ENCODE measurements at regions not wholly inside any gene's neighbourhood (a gene's known extent, or its start where the extent isn't known, plus 50 kb on each side); places are given as distances from the start of the nearest gene placed in this dataset.

DNA sequence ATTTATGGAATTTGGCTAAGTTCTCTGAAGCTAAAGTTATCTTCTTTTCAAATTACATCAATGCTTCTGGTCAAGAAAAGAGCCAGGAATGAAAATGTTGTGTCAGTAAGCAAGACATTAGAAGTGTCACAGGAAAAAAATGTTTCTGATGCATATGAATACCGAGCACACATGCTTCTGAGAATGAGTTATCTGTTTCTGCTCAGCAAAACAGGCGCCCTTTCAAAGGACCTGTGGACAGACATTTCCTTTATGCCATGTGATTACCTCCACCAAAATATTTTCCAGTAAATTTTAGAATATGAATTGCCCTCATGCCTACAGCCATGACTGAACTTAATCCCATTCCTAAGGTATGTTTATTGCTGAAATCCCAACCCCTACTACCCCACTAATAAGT, 55.4 kb upstream of the RNF180 start:
- DNase-seq = no peak

DNA sequence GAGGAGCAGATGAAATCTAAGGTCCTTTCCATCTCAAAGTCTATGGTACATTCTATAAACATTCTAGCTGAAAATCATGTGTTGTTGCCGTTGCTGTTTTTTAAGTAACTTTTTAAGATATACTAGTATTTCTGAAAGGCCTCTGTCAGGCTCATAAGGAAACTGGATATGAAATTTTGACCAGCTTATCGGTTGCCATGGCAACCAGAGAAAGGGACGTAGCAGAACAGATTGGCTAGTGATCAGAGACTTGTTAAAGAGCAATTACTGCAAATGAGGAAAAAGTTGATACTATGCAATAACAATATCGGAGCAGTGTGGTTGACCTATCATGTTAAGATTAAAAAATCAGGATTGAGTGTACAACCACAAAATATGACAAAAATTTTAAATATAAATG, 57.0 kb upstream of the RNF180 start:
- DNase-seq = no peak

DNA sequence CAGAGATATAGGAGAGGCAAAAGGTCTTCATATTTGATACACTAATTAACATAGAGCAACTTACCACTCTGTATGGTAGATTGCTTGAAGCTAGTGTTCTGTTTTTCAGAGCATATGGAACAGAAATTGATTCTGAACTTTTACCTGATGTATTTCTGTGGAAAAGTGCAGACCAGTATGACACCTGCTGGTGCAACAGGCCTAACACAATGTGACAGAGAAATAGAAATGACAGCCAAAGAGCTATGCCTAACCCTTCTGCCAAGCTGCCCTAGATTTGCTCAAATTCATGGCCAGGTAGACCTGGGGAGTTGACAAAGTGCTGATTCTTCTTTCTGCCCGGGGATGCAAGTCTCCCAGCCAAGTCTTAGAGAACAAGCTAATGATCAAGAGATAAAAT, 65.4 kb upstream of the RNF180 start:
- DNase-seq = peak; percentile 9

DNA sequence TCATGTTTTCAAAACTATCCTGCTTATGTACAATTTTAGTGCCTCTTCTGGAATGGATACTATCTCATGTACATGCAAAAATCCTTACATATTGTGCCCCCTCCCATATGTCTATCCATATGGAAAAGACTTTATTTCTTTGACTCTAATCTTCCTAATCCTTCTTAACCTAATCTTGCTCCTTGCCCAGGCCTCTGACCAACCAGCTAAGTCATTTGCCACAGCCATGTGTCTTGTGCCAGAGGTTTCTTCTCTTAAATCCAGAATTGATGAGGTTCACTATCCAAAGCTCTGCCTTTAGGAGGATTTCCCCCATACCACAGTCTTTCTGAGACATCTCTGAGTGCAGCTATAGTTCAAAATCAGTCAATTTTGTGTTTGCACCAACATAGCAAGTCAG, 68.9 kb upstream of the RNF180 start:
- DNase-seq = peak; percentile 94

DNA sequence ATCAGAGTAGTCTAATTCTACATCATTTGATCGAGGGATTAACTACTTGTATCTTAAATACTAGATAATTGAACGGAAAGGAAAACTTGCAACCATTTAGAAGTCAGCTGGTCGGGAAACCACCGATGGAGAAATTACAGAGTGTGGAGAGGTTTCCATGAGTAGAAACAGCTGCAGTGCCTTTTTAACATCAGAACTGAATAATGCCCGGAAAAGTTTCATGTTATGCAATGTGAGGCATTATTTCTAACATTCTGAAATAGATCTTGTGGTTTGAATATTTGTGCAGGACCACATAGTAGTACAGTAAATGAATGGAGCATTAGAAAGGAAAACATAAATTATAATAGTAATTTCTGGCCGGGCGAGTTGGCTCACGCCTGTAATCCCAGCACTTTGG, 88.1 kb upstream of the RNF180 start:
- DNase-seq = no peak

DNA sequence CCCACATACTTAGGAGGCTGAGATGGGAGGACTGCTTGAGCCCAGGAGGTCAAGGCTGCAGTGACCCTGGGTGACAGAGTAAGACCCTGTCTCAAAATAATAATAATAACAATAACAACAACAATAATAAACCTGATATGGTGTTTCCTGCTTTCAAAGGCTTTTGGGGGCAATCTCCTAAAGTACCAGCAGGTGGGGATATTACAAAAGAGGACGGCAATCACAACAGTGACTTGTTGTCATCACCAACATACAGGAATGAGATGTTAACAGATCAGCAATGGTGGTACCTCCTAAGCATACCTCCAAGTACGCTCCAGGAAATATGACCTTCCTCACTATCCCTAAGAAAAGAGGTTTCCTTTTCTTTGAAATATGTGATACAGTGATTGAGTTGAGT, 91.1 kb upstream of the RNF180 start:
- DNase-seq = peak; percentile 77

DNA sequence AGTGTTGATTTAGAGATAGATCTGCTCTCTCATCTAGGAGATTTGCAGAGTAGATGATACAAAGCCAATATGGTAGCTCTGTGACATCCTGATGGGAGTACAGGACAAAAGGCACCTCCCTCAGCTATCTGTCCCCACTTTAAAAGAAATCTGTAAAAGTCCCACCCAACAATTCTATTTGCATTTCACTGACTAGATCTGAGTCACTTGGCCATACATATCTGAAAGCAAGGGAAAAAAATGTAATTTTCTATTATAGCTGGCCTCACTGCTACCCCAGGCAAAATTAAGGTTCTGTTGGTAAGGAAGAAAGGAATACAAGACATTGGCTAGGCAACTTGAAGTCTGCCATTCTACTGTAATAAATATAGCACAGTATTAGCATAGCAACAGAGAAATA, 96.2 kb upstream of the RNF180 start:
- no peak for DNase-seq

DNA sequence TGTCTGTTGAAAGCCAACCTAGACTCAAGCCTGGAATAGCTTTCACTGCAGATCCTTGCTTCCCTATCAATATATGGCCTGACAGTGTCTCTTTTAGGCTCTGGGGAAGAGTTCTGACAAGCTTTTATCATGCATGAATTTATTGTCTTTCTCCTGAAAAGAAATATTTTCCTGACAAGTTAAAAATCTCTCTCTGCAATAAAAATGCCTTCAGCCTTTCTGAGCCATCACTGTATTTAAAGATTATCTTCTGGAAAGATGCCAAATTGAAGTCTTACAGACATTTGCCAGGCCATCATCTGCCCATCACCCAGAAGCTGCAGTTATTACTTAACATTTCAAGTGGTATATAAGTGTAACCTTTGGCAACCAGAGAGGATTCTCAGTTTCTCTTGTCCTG, 88.1 kb upstream of the HTR1A start:
- peak; percentile 1 for DNase-seq

DNA sequence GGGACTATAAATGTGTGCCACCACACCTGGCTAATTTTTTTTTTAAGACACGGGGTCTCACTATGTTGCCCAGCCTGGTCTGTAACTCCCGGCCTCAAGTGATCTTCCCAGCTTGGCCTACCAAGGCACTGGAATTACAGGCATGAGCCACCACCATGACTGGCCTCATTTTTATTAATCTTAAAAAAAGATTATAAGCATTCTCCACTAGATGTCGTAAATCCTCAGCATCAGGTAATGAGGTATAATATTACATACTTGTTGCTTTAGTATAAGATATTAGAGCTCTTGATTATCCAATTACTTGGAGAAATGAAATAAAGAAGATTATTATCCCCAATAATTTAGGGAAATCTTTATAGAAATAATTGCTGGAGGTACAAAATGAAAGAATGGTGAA, 78.2 kb upstream of the HTR1A start:
- no peak for DNase-seq

DNA sequence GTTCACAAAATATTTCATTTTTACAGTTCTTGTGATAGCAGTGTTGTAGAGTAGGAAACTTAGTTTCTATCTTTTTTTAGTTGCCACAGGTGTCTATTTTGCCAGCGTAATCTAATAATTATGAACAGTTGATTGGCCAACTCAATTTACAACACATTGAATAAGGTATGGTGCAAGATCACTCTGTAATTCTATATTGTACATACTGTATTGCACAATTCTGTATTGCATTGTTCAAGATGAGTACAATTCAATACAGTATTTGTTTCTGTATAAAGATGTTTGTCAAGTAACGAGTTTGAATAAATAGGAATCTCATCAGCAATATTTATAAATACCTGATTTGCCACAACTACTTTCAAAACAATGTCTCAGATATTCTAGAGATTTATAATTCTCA, 64.2 kb upstream of the HTR1A start:
- DNase-seq = no peak

DNA sequence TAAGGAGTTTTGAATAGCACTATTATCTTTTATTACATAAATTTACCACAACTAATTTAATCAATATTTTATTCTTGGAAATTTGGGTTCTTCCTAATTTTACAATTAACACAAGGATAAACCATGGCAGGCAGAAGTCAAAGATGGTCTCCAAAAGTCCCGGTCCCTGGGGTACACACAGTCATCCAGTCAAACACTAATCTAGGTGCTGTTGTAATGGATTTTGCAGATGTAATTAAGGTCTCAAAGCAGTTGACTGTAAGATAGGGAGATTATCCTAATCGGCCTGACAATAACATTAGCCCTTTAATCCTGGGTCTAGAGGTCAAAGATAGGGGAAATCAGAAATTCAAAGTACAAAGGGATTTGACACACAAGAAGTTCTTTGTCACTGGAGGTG, 57.5 kb upstream of the HTR1A start:
- peak; percentile 93 for DNase-seq

DNA sequence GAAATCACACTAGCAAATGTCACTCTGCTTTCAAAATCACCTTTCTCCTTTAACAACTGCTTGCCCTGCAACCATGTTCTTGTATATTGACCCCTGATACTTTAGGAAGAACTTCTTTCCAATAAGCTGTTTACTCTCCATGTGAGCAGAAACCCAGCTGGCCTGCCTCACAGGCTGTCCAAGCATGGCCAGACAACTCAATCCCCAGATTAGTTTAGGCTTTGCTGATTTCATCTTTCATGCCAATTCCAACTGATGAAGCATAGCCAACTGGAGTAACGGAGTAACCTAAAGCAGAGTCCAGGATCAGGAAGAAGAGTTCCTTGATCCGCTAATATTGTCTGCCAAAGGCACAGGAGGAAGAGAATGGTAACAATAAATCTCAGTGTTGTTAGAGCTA, 56.7 kb upstream of the HTR1A start:
- peak; percentile 75 for DNase-seq

DNA sequence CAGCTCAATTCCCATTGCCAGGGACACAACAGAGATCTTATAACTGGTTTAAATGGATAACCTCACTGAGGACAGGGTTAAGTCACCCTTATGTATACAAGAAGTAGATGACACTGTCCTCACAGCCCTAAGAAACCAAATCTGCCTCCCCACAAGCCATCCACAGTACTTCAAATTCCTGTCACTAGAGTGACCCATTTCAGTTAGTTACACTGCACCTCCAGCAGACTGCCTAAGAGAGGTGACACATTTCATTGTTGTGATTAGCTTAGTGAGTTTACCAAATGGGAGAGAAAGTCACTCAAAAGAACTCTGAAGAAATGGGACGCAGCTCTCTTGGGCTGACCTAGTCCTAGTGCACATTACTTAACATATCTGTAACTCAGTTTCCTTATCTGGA, 53.6 kb upstream of the HTR1A start:
- DNase-seq = no peak
